Upper lobe of right lung (tissue), 1 donor: ENCODE measurements at regions not wholly inside any gene's neighbourhood (a gene's known extent, or its start where the extent isn't known, plus 50 kb on each side); places are given as distances from the start of the nearest gene placed in this dataset.

ENCODE experiments used
- ATAC-seq: fragments of 200-7000 bp; cut with Tn5 transposase; one replicate; pipeline ENCODE4 v1.9.1; 2020; ENCODE audit warnings: mild to moderate bottlenecking, moderate library complexity
- DNase-seq: peaks from one replicate; pipeline ENCODE4 v3.0.0-alpha.2; 2020
- H3K27ac ChIP-seq: fragments of 200-600 bp; one replicate; pipeline ENCODE4 v1.8.0; 2022
- H3K27me3 ChIP-seq: fragments of 200-600 bp; one replicate; pipeline ENCODE4 v1.8.0; 2022; ENCODE audit warnings: mild to moderate bottlenecking
- H3K36me3 ChIP-seq: fragments of 200-600 bp; one replicate; pipeline ENCODE4 v1.8.0; 2022
- H3K4me1 ChIP-seq: fragments of 200-600 bp; one replicate; pipeline ENCODE4 v1.8.0; 2022
- H3K4me3 ChIP-seq: fragments of 200-600 bp; one replicate; pipeline ENCODE4 v1.8.0; 2022; ENCODE audit warnings: mild to moderate bottlenecking
- H3K9me3 ChIP-seq: fragments of 200-600 bp; one replicate; pipeline ENCODE4 v1.8.0; 2022
- CTCF ChIP-seq: fragments of 200-600 bp; IDR thresholded peaks from one replicate; pipeline ENCODE4 v1.8.0; 2022; ENCODE audit warnings: antibody characterized with exemption
- intact Hi-C: fragments of 100-400 bp; cut with DNase I; formaldehyde crosslinking; loops from one replicate; pipeline ENCODE4 v1.11.0; 2022
- donor health status: DM: no; HTN: yes; CAD: no; lungs with severe emphysema.

- no peak overlapping the region for H3K27ac ChIP-seq
- no peak for DNase-seq
- intact Hi-C loops = no loop called here
Observed at GRCh38 chrX:142149919-142150318, 55.2 kb downstream of the MAGEC2 start.

GRCh38 chrX:142134533-142134932, 70.6 kb downstream of the MAGEC2 start:
- TF ChIP-seq CTCF = no peak
- Histone ChIP-seq H3K4me1 (no peaks in the 10 kb centered on the region), H3K27ac (no peak overlapping the region), H3K9me3 (no peaks in the 10 kb centered on the region), H3K36me3 (no peaks in the 10 kb centered on the region), H3K4me3 (no peak overlapping the region), H3K27me3 (no peaks in the 10 kb centered on the region)
- DNase-seq (no peak), ATAC-seq (no peak)
- intact Hi-C loops = no loop called here

More at GRCh38 chrX:142149919-142150318, 55.2 kb downstream of the MAGEC2 start:
- Histone ChIP-seq H3K27me3 (no peaks in the 10 kb centered on the region), H3K9me3 (no peaks in the 10 kb centered on the region), H3K4me1 (no peaks in the 10 kb centered on the region), H3K36me3 (no peaks in the 10 kb centered on the region), H3K4me3 (no peak overlapping the region)
- no peak for ATAC-seq
- TF ChIP-seq CTCF = no peak

- TF ChIP-seq CTCF = no peak
- intact Hi-C loops = no loop called here
Observed at GRCh38 chrX:142096253-142096652, 108.8 kb downstream of the MAGEC2 start.

GRCh38 chrX:142095651-142096245, 109.3 kb downstream of the MAGEC2 start:
- no peaks in the 10 kb centered on the region for H3K9me3 ChIP-seq
- no peak for ATAC-seq
- no peaks in the 10 kb centered on the region for H3K36me3 ChIP-seq
- intact Hi-C loops = no loop called here
- H3K27me3 ChIP-seq = no peaks in the 10 kb centered on the region
- no peak overlapping the region for H3K4me3 ChIP-seq
- DNase-seq = no peak
- no peak for TF ChIP-seq CTCF
- no peak overlapping the region for H3K27ac ChIP-seq
- no peaks in the 10 kb centered on the region for H3K4me1 ChIP-seq

More at GRCh38 chrX:142096253-142096652, 108.8 kb downstream of the MAGEC2 start:
- DNase-seq (no peak), ATAC-seq (no peak)
- Histone ChIP-seq H3K27me3 (no peaks in the 10 kb centered on the region), H3K9me3 (no peaks in the 10 kb centered on the region), H3K27ac (no peak overlapping the region), H3K36me3 (no peaks in the 10 kb centered on the region), H3K4me1 (no peaks in the 10 kb centered on the region), H3K4me3 (no peak overlapping the region)

- peak; percentile 44 for TF ChIP-seq CTCF
- ATAC-seq (peak; percentile 42), DNase-seq (no peak)
- Histone ChIP-seq H3K4me1 (no peaks in the 10 kb centered on the region), H3K27me3 (no peaks in the 10 kb centered on the region), H3K4me3 (no peak overlapping the region), H3K9me3 (no peaks in the 10 kb centered on the region), H3K27ac (no peak overlapping the region), H3K36me3 (no peaks in the 10 kb centered on the region)
- intact Hi-C loops = no loop called here
Observed at GRCh38 chrX:142089193-142089592, 115.9 kb downstream of the MAGEC2 start.

GRCh38 chrX:142084611-142085010, 120.5 kb downstream of the MAGEC2 start:
- ATAC-seq (no peak), DNase-seq (no peak)
- H3K4me1 ChIP-seq = no peaks in the 10 kb centered on the region
- H3K9me3 ChIP-seq = no peaks in the 10 kb centered on the region
- no peak for TF ChIP-seq CTCF
- H3K4me3 ChIP-seq = no peak overlapping the region
- no peaks in the 10 kb centered on the region for H3K27me3 ChIP-seq
- intact Hi-C loops = no loop called here
- no peak overlapping the region for H3K27ac ChIP-seq
- no peaks in the 10 kb centered on the region for H3K36me3 ChIP-seq
